ENCODE measurements at regions not wholly inside any gene's neighbourhood (a gene's known extent, or its start where the extent isn't known, plus 50 kb on each side); places are given as distances from the start of the nearest gene placed in this dataset.
"Not testable (repeated sequence)": the region's sequence is repeated elsewhere in the genome, so short reads cannot be mapped to it uniquely, and the experiment has no call there.

GRCh38 chr14:88127669-88128068 lies 122.7 kb downstream of the GPR65 start:
- not testable (repeated sequence) for TF ChIP-seq CTCF (IDR thresholded peaks at IDR 0.05); POLR2AphosphoS5 (IDR thresholded peaks at IDR 0.05; ENCODE audit: low read depth, low read length)
